ENCODE measurements at regions not wholly inside any gene's neighbourhood (a gene's known extent, or its start where the extent isn't known, plus 50 kb on each side); places are given as distances from the start of the nearest gene placed in this dataset.

DNA sequence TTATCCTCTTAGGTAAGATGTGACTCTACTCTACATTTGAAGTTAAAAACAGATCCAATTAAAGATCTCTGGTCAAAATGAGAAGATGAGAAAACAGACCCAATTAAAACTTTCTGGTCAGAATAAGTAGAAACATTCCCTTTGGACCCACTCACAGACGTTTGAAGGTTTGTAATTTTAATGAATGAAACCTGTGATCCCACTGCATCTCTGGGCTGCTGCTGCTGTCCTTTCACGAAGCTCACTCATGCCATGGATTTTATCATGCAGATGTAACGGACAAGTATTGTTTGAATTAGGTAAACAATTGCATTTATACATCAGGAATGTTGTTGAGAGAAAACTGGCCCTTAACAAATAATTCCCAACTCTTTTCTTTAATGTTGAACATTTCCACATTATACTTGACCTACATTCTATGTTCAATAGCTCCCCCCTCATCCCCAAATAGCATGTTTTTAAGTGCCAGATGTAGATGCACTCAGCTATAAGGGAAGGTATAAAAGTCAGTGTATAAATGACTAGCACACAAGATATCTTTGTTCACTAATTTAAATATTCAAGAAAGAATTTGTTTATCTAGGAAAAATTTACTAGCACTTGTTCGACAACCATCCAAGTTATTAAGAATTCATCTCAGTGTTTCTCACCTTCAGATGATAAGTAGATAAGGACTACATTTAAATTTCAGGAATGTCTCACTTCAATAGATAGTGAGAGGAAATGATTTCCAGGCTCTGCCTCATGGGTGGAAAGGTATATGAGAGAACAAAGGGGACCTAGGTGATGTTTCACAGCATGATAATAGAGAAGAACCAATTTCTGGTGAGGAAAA is 202.3 kb upstream of the LMNTD1 start:
- ATAC-seq, result no peak
- DNase-seq, result no peak

DNA sequence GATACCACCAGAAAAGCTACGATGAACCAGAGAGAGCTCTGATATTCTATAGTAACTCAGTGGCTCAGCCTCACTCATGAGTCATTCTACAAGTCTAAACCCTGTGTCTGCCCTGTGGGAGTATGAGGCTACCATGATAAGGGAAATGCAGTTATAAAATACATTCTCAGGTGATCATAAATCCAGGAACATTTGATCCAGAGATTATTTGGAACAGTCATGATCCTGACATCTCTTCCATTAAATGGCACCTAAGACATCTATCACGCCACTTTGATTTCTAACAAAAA is 202.6 kb upstream of the RASSF8 start:
- ATAC-seq (no peak), DNase-seq (no peak)

GRCh38 chr12:25757037-25757665 is 201.3 kb upstream of the RASSF8 start:
- DNase-seq (no peak), ATAC-seq (no peak)

DNA sequence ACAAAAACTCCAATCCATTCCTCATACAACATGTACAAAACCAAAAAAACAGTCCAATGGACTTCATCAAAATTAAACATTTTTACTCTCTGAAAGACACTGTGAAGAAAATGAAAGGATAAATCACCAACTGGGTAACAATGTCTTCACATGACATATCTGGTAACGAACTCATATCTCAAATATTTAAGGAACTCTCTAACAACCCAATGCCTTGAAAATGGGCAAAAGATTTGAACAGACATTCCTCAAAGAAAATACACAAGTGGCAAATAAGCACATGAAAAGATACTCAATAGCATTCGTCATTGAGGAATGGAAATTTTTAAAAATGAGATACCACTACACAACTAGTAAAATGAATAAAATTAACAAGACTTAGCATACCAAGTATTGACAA is 198.7 kb upstream of the RASSF8 start:
- ATAC-seq, result no peak
- no peak for DNase-seq

GRCh38 chr12:25761356-25761755 is 197.1 kb upstream of the RASSF8 start:
- DNase-seq, result no peak
- no peak for ATAC-seq

- DNase-seq, result no peak
Measured at GRCh38 chr12:25764409-25764808, 194.1 kb upstream of the RASSF8 start.

GRCh38 chr12:25764892-25765291 is 193.6 kb upstream of the RASSF8 start:
- DNase-seq, result no peak
- ATAC-seq, result no peak

More at GRCh38 chr12:25764409-25764808, 194.1 kb upstream of the RASSF8 start:
- ATAC-seq, result no peak

DNA sequence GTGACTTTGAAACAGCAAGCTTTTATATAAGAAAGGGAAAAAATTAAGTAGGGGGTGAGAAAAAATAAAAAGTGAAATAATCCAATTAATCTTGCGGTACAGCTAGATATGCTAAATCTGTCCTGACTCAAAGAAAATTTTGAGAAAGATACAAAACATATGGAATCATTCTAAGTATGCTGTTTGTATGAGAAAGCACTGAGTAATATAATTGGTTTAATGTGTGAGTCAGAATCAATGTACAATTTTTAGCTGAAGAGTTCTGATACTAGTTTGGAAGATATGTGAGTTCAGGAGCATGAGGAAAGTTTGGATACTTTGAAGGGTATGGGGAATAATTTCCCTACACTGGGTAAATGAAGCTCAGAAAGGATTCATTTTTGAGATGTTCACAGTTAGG is 190.9 kb upstream of the RASSF8 start:
- DNase-seq, result no peak
- no peak for ATAC-seq

GRCh38 chr12:25768151-25768550 is 190.3 kb upstream of the RASSF8 start:
- no peak for DNase-seq

GRCh38 chr12:25769082-25769945 is 189.2 kb upstream of the RASSF8 start:
- DNase-seq, result no peak
- ATAC-seq, result no peak

More at GRCh38 chr12:25768151-25768550, 190.3 kb upstream of the RASSF8 start:
- ATAC-seq, result no peak

DNA sequence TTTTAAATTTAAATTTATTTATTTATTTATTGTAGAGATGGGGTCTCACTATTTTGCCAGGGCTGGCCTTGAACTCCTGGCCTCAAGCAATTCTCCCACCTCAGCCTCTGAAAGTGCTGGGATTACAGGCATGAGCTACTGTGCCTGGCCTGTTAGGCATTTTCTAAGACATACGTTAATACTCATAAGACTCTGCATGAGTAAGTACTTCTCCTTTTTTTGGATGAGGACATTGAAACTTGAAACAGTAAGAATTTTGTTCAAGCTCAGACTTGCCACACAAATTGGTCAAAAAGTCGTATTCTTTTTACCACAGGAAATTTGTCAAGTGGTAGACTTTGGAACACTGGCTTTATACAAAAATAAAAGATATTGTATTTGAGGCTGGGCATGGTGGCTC is 187.4 kb upstream of the RASSF8 start:
- DNase-seq, result no peak
- ATAC-seq, result no peak

- DNase-seq, result no peak
- ATAC-seq, result no peak
Measured at GRCh38 chr12:25771476-25771875, 187.0 kb upstream of the RASSF8 start.

DNA sequence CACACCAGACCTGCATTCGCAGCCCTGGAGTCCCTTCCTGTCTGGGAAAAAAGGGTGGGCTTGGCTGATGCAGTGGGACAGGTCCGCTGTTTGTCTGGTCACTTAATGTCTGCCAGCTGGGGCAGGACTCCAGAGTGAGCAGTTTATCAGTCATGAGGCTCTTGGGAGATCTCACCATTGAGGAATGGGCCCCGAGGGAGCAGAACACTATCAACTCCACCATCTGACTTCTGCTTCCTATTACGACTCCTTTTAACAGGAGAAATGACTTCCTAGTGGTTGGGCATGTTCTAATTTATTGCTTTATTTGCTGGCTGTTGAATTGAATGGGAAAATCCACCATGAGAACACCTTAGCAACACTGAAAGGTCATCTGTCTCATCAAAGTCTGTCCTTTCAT is 182.5 kb upstream of the RASSF8 start:
- ATAC-seq, result no peak

GRCh38 chr12:25780771-25781170 is 177.7 kb upstream of the RASSF8 start:
- ATAC-seq, result no peak

More for the DNA sequence above, 182.5 kb upstream of the RASSF8 start:
- no peak for DNase-seq

DNA sequence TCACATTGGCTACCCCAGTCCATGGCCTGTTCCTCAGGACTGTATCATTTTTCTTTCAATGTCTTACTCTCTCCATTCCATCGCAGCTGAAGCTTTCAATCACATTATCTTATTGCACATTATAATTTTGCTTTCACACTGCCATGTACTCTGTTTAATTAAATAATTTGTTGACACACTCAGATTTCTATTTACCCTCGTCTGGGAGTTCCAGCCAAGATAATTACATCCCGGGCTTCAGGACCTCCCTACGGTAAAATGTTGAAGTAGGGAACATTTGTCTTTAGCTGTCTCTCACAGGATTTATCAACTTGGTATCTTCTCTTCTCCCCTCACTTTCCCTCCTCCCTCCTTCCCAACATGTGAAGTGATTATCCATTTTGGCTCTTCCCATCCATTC is 177.2 kb upstream of the RASSF8 start:
- ATAC-seq (no peak), DNase-seq (no peak)

More at GRCh38 chr12:25780771-25781170, 177.7 kb upstream of the RASSF8 start:
- DNase-seq, result no peak

DNA sequence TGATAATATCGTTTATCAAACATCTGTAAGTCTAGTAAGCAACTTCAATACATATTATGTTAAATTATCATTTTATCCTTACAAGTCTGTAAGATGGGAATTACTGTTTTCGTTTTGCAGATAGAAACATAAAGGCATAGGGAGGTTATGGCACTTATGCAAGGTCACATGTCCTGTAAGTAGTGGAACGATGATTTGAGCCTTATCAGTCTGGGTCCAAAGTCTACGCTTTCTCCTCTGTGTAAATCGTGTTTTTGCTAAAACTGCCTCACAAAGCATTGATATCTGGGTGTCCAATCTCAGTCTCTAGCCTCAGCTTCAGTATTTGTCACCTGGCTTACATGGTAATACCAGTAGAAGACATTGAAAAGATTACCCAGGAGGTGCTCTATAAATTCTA is 174.9 kb upstream of the RASSF8 start:
- ATAC-seq, result no peak
- no peak for DNase-seq

DNA sequence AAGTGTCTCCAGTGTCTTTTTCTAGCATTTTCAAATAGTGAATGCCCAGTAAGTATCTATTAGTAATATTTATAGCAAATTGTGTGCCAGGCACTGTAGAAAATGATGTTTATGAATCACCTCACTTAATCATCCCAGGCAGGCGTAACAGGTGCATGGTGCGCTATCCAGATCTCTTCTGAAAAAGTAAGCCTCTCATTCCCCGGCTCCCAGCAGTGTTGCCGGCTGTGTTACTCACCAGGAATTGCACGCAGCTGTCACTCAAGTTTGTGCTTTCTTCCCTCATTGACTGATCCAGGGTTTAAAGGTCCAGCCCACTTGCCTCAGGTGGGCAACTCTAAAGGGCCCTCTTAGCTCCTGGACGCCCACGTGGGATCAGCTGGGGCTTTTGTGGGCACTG is 173.8 kb upstream of the RASSF8 start:
- ATAC-seq (no peak), DNase-seq (no peak)

DNA sequence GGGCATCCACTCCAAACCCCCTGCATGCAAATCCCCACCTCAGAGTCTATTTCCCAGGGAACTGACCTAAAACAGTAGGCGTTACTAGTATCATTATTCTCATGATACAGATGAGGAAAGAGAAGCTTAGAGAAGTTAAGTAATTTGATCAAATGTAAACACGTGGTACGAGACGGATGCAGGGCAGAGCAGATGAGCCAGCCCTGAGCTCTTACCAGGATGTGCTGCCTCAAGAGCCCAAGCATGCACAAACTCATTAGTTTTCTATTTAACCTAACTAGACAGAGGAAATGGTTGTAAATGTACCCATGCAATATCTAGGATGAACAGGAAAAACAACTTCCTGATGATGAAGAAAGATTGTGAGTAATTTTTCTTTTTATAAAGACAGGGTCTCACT is 173.3 kb upstream of the RASSF8 start:
- ATAC-seq, result no peak
- no peak for DNase-seq

- no peak for DNase-seq
- no peak for ATAC-seq
Measured at GRCh38 chr12:25787701-25788100, 170.8 kb upstream of the RASSF8 start.

DNA sequence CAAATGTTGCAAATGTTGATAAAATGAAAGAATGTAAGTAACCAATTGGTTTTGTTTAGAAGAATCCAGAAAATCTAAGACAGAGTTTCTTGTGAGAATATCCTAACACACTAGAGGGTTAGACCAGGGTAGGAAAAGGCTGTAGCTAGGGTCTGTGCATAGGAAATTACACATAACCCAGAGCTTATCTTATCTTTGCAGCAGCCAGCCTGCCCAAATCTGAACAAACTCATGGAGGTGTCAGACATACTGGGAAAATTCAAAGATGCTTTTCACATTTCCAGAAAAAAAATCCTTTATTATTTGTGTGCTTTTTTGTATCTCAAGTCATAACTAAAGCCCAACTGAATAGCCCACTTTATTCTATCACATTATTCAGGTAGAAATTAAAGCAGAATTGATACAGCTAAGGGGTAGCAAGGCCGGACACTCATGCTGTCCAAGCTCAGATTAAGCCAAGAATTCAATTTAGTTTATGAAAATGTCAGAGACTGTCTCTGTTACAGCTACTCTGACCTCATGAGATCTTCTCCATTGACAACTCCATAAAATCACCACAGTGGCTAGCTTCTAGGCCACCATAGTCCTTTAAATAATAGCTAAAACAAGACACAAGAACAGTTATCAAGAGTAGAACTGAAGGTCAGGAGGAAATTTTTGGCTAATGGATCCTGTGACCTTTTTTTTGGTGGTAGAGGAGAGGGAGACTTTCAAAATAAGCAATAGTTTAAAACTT is 169.6 kb upstream of the RASSF8 start:
- DNase-seq (no peak), ATAC-seq (no peak)

DNA sequence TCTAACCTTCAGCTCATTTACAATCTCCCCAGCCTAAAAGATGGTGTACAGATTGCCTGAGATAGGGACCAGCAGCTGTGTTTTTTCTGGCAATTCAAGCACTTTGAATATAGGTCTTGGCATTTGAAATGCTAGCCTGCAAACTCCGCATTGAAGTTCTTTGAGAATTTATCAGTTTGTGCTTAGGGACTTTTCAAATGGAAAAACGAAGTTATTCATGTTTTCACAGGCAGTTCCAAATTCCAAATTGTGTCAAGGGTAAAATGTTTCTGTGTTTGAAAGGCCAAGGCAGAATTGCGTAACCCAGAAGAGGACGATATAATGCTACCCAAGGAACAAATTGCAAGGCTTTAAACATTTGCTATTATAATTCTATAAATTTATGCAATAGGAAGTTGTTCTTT is 168.9 kb upstream of the RASSF8 start:
- ATAC-seq, result no peak
- no peak for DNase-seq

DNA sequence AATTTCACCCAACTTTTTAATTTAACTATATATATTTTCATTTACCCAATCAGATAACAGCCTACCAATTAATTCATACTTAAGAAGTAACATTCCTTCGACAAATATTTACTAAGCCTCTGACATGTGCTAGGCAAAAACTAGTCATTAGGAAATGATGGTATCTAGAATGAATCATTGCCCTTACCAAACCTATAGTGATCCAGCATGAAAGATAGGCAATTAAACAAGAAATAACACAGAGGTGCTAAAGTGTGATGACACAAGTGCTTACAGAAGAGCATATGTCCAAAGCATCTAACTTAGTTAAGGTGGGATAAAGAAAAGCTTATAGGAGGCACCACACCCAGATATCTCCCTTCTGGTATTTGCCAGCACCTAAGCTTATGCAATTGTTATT is 166.5 kb upstream of the RASSF8 start:
- DNase-seq, result no peak
- no peak for ATAC-seq

Measured in stimulated activated naive CD8-positive, alpha-beta T cell treated with anti-CD3 and anti-CD28 coated beads, Interleukin-15, Interleukin-2, amounts not matched to agents 100 U/mL and 50 U/mL, for 24 hours (primary cell).